ENCODE measurements at regions not wholly inside any gene's neighbourhood (a gene's known extent, or its start where the extent isn't known, plus 50 kb on each side); places are given as distances from the start of the nearest gene placed in this dataset.
"Not testable (repeated sequence)": the region's sequence is repeated elsewhere in the genome, so short reads cannot be mapped to it uniquely, and the experiment has no call there.

DNA sequence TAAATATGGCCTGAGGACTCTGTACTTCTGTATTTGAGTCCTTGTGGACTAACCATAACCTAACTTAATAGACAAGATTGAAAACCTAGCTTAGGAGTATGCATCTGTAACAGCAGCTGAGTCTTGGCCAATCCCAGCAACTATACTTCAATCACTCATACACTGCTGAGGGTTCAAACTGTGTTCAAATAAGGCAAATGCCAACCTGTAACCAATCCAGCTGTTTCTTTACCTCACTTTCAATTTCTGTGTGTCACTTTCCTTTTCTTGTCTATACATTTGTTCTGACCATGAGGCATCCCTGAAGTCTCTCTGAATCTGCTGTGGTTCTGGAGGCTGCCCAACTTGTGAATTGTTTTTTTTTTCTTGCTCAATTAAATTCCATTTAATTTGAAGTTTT, 57.9 kb upstream of the GOLGA8O start:
- H2AFZ ChIP-seq (ENCODE audit: low read depth, low read length); FAIRE-seq; H3K27ac ChIP-seq (ENCODE audit: insufficient read depth, low read depth, low read length); H3K9ac ChIP-seq (replicated peaks; ENCODE audit: extremely low read depth, insufficient read depth, low read length); H3K27me3 ChIP-seq (ENCODE audit: control insufficient read depth in 2 of 2, insufficient read depth in 2 of 2, low read length in 2 of 2); H3K4me3 ChIP-seq (replicated peaks in 1 of 3; ENCODE audit: insufficient read depth in 1 of 3, low read depth in 1 of 3, low read length in 3 of 3); H4K20me1 ChIP-seq (replicated peaks; ENCODE audit: control insufficient read depth, extremely low read depth, insufficient read depth, low read length); H3K4me1 ChIP-seq (ENCODE audit: control insufficient read depth, extremely low read depth, insufficient read depth, low read length); H3K9me1 ChIP-seq (replicated peaks; ENCODE audit: control insufficient read depth, extremely low read depth, insufficient read depth, low read length); H3K79me2 ChIP-seq (ENCODE audit: control insufficient read depth, insufficient read depth, low read length); H3K9me3 ChIP-seq (replicated peaks; ENCODE audit: control insufficient read depth, insufficient read depth, low read length); BruUV-seq (replicated peaks); H3K4me2 ChIP-seq (ENCODE audit: insufficient read depth, low read length); DNase-seq (ENCODE audit: low read depth, low spot score); POLR2A ChIA-PET; CTCF ChIA-PET; intact Hi-C loops (cut with micrococcal nuclease); dilution Hi-C loops (cut with MboI; ENCODE audit: extremely low pct_ligation_motif_present, low sequenced_read_pairs); H3K36me3 ChIP-seq (ENCODE audit: control insufficient read depth in 2 of 2, extremely low read depth in 1 of 2, insufficient read depth in 2 of 2, low read length in 2 of 2): not testable (repeated sequence)

GRCh38 chr15:32510027-32510426, 54.6 kb upstream of the GOLGA8O start:
- BruUV-seq (replicated peaks); intact Hi-C loops (cut with micrococcal nuclease); H4K20me1 ChIP-seq (replicated peaks; ENCODE audit: control insufficient read depth, extremely low read depth, insufficient read depth, low read length); H3K4me3 ChIP-seq (replicated peaks in 1 of 3; ENCODE audit: insufficient read depth in 1 of 3, low read depth in 1 of 3, low read length in 3 of 3); H3K36me3 ChIP-seq (ENCODE audit: control insufficient read depth in 2 of 2, extremely low read depth in 1 of 2, insufficient read depth in 2 of 2, low read length in 2 of 2); H3K4me1 ChIP-seq (ENCODE audit: control insufficient read depth, extremely low read depth, insufficient read depth, low read length); dilution Hi-C loops (cut with MboI; ENCODE audit: extremely low pct_ligation_motif_present, low sequenced_read_pairs); H3K9me3 ChIP-seq (replicated peaks; ENCODE audit: control insufficient read depth, insufficient read depth, low read length); H3K4me2 ChIP-seq (ENCODE audit: insufficient read depth, low read length); H2AFZ ChIP-seq (ENCODE audit: low read depth, low read length); H3K9ac ChIP-seq (replicated peaks; ENCODE audit: extremely low read depth, insufficient read depth, low read length); FAIRE-seq; POLR2A ChIA-PET; H3K27me3 ChIP-seq (ENCODE audit: control insufficient read depth in 2 of 2, insufficient read depth in 2 of 2, low read length in 2 of 2); H3K9me1 ChIP-seq (replicated peaks; ENCODE audit: control insufficient read depth, extremely low read depth, insufficient read depth, low read length); H3K79me2 ChIP-seq (ENCODE audit: control insufficient read depth, insufficient read depth, low read length); DNase-seq (ENCODE audit: low read depth, low spot score); CTCF ChIA-PET; H3K27ac ChIP-seq (ENCODE audit: insufficient read depth, low read depth, low read length): not testable (repeated sequence)

- dilution Hi-C loops (cut with MboI; ENCODE audit: extremely low pct_ligation_motif_present, low sequenced_read_pairs) = not testable (repeated sequence)
Measured at GRCh38 chr15:32508081-32508480, 52.6 kb upstream of the GOLGA8O start.

GRCh38 chr15:32506787-32507186, 51.4 kb upstream of the GOLGA8O start:
- H3K4me2 ChIP-seq (ENCODE audit: insufficient read depth, low read length); H4K20me1 ChIP-seq (replicated peaks; ENCODE audit: control insufficient read depth, extremely low read depth, insufficient read depth, low read length); H3K79me2 ChIP-seq (ENCODE audit: control insufficient read depth, insufficient read depth, low read length); H3K4me1 ChIP-seq (ENCODE audit: control insufficient read depth, extremely low read depth, insufficient read depth, low read length); H3K27me3 ChIP-seq (ENCODE audit: control insufficient read depth in 2 of 2, insufficient read depth in 2 of 2, low read length in 2 of 2); H3K36me3 ChIP-seq (ENCODE audit: control insufficient read depth in 2 of 2, extremely low read depth in 1 of 2, insufficient read depth in 2 of 2, low read length in 2 of 2); H2AFZ ChIP-seq (ENCODE audit: low read depth, low read length); intact Hi-C loops (cut with micrococcal nuclease); H3K9me1 ChIP-seq (replicated peaks; ENCODE audit: control insufficient read depth, extremely low read depth, insufficient read depth, low read length); dilution Hi-C loops (cut with MboI; ENCODE audit: extremely low pct_ligation_motif_present, low sequenced_read_pairs); CTCF ChIA-PET; FAIRE-seq; BruUV-seq (replicated peaks); H3K9ac ChIP-seq (replicated peaks; ENCODE audit: extremely low read depth, insufficient read depth, low read length); DNase-seq (ENCODE audit: low read depth, low spot score); H3K27ac ChIP-seq (ENCODE audit: insufficient read depth, low read depth, low read length); H3K9me3 ChIP-seq (replicated peaks; ENCODE audit: control insufficient read depth, insufficient read depth, low read length); POLR2A ChIA-PET; H3K4me3 ChIP-seq (replicated peaks in 1 of 3; ENCODE audit: insufficient read depth in 1 of 3, low read depth in 1 of 3, low read length in 3 of 3): not testable (repeated sequence)

More at GRCh38 chr15:32508081-32508480, 52.6 kb upstream of the GOLGA8O start:
- H3K9me1 ChIP-seq (replicated peaks; ENCODE audit: control insufficient read depth, extremely low read depth, insufficient read depth, low read length); FAIRE-seq; H3K4me1 ChIP-seq (ENCODE audit: control insufficient read depth, extremely low read depth, insufficient read depth, low read length); H4K20me1 ChIP-seq (replicated peaks; ENCODE audit: control insufficient read depth, extremely low read depth, insufficient read depth, low read length); H3K27me3 ChIP-seq (ENCODE audit: control insufficient read depth in 2 of 2, insufficient read depth in 2 of 2, low read length in 2 of 2); POLR2A ChIA-PET; intact Hi-C loops (cut with micrococcal nuclease); H3K4me3 ChIP-seq (replicated peaks in 1 of 3; ENCODE audit: insufficient read depth in 1 of 3, low read depth in 1 of 3, low read length in 3 of 3); H3K9me3 ChIP-seq (replicated peaks; ENCODE audit: control insufficient read depth, insufficient read depth, low read length); H3K36me3 ChIP-seq (ENCODE audit: control insufficient read depth in 2 of 2, extremely low read depth in 1 of 2, insufficient read depth in 2 of 2, low read length in 2 of 2); CTCF ChIA-PET; H3K4me2 ChIP-seq (ENCODE audit: insufficient read depth, low read length); BruUV-seq (replicated peaks); H3K9ac ChIP-seq (replicated peaks; ENCODE audit: extremely low read depth, insufficient read depth, low read length); H3K27ac ChIP-seq (ENCODE audit: insufficient read depth, low read depth, low read length); H3K79me2 ChIP-seq (ENCODE audit: control insufficient read depth, insufficient read depth, low read length); DNase-seq (ENCODE audit: low read depth, low spot score); H2AFZ ChIP-seq (ENCODE audit: low read depth, low read length): not testable (repeated sequence)

Measured in endothelial cell of umbilical vein (primary cell).